HUES6 (cell line): ENCODE measurements at regions not wholly inside any gene's neighbourhood (a gene's known extent, or its start where the extent isn't known, plus 50 kb on each side); places are given as distances from the start of the nearest gene placed in this dataset.
A peak's percentile ranks its signal among the peaks of the same experiment; 100 is the strongest.
"Not testable (repeated sequence)": the region's sequence is repeated elsewhere in the genome, so short reads cannot be mapped to it uniquely, and the experiment has no call there.

ENCODE experiments used
- H3K27ac ChIP-seq: 2 replicates; pipeline ENCODE4 v1.7.0; 2013; ENCODE audit warnings: low read depth, mild to moderate bottlenecking, low read length, inconsistent platforms
- H3K27me3 ChIP-seq: 2 replicates; pipeline ENCODE4 v1.6.1; 2013; ENCODE audit warnings: low read length; ENCODE audit not compliant: control insufficient read depth, insufficient read depth
- H3K36me3 ChIP-seq: 2 replicates; pipeline ENCODE4 v1.6.1; 2013; ENCODE audit warnings: low read length; ENCODE audit not compliant: control insufficient read depth, insufficient read depth
- H3K4me1 ChIP-seq: 2 replicates; pipeline ENCODE4 v1.6.1; 2013; ENCODE audit warnings: low read length; ENCODE audit not compliant: control insufficient read depth, insufficient read depth
- H3K4me3 ChIP-seq: 2 replicates; pipeline ENCODE4 v1.5.1; 2013; ENCODE audit warnings: low read depth, low read length
- H3K9ac ChIP-seq: one replicate; pipeline ENCODE4 v1.6.1; 2013; ENCODE audit warnings: mild to moderate bottlenecking, low read length
- H3K9me3 ChIP-seq: 2 replicates; pipeline ENCODE4 v1.6.1; 2013; ENCODE audit warnings: low read depth, low read length; ENCODE audit not compliant: control insufficient read depth, insufficient read depth

DNA sequence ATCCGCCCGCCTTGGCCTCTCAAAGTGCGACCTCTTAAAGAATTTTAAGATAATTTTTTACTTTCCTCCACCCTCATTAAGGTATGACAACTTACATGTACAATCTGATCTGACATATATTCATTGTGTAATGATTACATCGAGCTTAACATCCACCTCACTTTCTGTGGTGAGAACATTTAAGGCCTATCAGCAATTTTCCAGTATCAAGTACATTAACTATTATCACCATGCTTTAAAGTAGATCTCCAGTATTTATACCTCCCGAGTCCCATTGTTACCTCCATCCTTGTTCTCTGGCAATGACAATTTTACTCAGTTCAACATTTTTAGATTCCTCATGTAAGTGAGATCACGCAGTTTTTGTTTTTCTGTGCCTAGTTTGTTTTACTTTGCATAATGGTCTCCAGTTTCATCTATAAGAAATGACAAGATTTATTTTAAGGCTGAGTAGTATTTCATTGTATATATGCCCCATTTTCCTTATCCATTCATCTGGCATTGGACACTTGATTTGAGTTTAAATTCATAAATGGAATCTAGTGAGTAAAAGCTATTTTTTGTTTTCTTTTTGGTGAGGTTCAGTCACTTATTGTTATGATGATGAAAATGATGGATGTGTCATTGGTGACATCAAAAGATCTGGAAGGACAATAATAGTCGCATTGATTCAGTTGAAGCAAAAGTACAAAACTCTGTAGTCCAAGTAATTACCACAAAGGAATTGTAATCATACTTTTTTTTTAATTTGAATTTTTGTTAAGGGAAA is 87.0 kb downstream of the OR2B2 start:
- no peaks in the 10 kb centered on the region for H3K27me3 ChIP-seq
- H3K27ac ChIP-seq, result peak overlapping the region; percentile 85
- H3K36me3 ChIP-seq, result peaks cover 6% of the 10 kb centered on the region; the same call in 1 of the 2 replicates
- H3K4me1 ChIP-seq, result peaks cover 4% of the 10 kb centered on the region
- H3K4me3 ChIP-seq, result peak overlapping the region; percentile 79
- peaks cover 10% of the 10 kb centered on the region for H3K9me3 ChIP-seq
- H3K9ac ChIP-seq, result peak overlapping the region; percentile 100

DNA sequence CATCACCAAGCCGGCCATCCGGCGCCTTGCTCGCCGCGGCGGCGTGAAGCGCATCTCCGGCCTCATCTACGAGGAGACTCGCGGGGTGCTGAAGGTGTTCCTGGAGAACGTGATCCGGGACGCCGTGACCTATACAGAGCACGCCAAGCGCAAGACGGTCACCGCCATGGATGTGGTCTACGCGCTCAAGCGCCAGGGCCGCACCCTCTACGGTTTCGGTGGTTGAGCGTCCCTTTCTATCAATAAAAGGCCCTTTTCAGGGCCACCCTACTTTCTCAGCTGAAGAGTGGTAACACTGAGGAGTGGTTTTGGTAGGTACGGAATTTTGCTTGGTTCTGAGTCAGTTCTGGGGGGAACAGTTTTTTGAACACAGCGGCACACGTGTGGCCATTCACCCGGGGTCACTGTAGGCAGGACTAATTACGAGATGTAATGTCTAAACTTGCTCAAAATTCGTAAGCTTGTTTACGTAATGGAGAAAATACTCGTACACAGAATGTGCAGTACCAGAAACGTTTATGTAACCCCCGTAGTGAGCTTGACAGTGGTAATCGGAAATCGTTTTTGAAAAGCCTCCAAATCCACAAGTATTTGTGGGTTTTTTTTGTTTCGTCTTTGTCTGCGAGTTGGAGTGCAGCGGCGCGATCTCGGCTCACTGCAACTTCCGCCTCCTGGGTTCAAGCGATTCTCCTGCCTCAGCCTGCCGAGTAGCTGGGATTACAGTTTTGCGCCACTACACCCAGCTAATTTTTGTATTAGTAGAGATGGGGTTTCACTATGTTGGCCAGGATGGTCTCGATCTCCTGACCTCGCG is 87.8 kb downstream of the OR2B2 start:
- H3K9me3 ChIP-seq, result not testable (repeated sequence)

DNA sequence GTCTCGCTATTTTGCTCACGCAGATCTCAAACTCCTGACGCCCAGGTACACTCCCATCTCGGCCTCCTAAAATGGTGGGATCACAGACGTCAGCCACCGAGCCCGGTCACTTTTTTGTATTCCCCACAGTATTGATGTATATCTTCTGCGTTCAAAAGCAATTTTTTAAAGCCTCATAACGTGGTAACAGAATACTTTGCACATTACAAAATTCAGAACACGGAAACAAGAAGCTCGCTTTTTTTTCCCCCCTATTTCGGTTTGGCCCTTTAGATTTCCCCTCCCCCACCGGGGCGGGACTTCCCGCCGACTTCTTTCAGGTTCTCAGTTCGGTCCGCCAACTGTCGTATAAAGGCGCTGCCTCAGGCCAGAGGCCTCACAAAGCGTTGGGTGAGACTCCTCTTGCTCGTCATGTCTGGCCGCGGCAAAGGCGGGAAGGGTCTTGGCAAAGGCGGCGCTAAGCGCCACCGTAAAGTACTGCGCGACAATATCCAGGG is 88.4 kb downstream of the OR2B2 start:
- Histone ChIP-seq H3K9ac (peak overlapping the region; percentile 89), H3K4me3 (peak overlapping the region; percentile 59), H3K27ac (peak overlapping the region; percentile 95)
- not testable (repeated sequence) for H3K36me3 ChIP-seq, H3K9me3 ChIP-seq, H3K4me1 ChIP-seq, H3K27me3 ChIP-seq

More for the DNA sequence above, 87.8 kb downstream of the OR2B2 start:
- Histone ChIP-seq H3K4me3 (peak overlapping the region; percentile 79), H3K27ac (peak overlapping the region; percentile 85), H3K9ac (peak overlapping the region; percentile 100)
- H3K4me1 ChIP-seq, H3K36me3 ChIP-seq, H3K27me3 ChIP-seq: not testable (repeated sequence)

DNA sequence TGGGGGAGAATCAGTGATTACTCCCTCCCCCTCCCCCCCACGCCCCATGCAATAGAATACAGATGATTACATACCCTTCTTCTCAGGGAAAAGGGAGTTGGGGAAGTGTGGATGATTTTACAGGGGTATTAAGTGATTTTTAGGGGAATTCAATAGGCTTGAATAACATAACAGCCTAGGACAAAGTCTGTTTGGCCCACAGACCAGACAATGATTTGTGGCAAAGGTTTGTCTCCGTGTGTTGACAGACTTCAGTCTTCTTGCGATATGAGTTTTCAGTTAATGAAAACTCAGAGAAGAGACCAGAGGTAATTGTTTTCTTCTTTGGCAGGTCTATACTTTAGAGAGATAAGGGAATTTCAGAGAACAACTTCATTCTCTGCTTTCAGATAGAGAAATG is 95.3 kb downstream of the OR2B2 start:
- H3K36me3 ChIP-seq, result no peaks in the 10 kb centered on the region
- no peak overlapping the region for H3K4me3 ChIP-seq
- no peaks in the 10 kb centered on the region for H3K27me3 ChIP-seq
- peaks cover 14% of the 10 kb centered on the region; the same call in 1 of the 2 replicates for H3K4me1 ChIP-seq
- H3K27ac ChIP-seq, result peak overlapping the region; percentile 88; the same call in 1 of the 2 replicates
- no peaks in the 10 kb centered on the region for H3K9me3 ChIP-seq
- H3K9ac ChIP-seq, result peak overlapping the region; percentile 22

DNA sequence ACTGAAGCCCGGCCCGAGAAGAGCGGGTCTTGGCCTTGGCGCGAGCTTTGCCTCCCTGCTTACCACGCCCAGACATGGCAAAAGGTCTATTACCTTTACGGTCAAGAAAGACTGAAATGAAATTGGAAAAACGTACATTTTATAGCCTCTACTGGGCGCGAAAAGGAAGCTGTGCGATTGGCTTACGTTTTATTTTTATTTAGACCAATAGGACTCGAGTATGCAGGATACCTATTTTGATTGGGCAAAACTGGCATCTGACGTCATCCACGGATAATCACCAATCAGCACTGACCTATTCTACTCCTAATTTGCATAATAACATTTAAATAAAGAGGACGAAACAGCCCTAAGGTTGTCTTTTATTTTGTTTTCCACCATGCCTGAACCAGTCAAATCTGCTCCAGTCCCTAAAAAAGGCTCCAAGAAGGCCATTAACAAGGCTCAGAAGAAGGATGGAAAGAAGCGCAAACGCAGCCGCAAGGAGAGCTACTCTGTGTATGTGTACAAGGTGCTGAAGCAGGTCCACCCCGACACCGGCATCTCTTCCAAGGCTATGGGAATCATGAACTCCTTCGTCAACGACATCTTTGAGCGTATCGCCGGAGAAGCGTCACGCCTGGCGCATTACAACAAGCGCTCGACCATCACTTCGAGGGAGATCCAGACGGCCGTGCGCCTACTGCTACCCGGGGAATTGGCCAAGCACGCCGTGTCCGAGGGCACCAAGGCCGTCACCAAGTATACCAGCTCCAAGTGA is 97.4 kb downstream of the OR2B2 start:
- peak overlapping the region; percentile 88 for H3K27ac ChIP-seq
- H3K36me3 ChIP-seq, result no peaks in the 10 kb centered on the region
- no peaks in the 10 kb centered on the region for H3K9me3 ChIP-seq
- H3K9ac ChIP-seq, result peak overlapping the region; percentile 95
- H3K27me3 ChIP-seq, result no peaks in the 10 kb centered on the region
- H3K4me1 ChIP-seq, result peaks cover 21% of the 10 kb centered on the region; the same call in 1 of the 2 replicates
- peak overlapping the region; percentile 57 for H3K4me3 ChIP-seq

DNA sequence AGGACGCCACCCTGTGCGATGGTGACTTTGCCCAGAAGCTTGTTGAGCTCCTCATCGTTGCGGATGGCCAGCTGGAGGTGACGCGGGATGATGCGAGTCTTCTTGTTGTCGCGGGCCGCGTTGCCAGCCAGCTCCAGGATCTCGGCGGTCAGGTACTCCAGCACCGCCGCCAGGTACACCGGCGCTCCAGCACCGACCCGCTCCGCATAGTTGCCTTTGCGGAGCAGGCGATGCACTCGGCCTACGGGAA is 97.9 kb downstream of the OR2B2 start:
- not testable (repeated sequence) for H3K27me3 ChIP-seq, H3K36me3 ChIP-seq, H3K9me3 ChIP-seq
- Histone ChIP-seq H3K9ac (peak overlapping the region; percentile 89), H3K4me3 (peak overlapping the region; percentile 57), H3K4me1 (peaks cover 21% of the 10 kb centered on the region; the same call in 1 of the 2 replicates), H3K27ac (peak overlapping the region; percentile 56)

DNA sequence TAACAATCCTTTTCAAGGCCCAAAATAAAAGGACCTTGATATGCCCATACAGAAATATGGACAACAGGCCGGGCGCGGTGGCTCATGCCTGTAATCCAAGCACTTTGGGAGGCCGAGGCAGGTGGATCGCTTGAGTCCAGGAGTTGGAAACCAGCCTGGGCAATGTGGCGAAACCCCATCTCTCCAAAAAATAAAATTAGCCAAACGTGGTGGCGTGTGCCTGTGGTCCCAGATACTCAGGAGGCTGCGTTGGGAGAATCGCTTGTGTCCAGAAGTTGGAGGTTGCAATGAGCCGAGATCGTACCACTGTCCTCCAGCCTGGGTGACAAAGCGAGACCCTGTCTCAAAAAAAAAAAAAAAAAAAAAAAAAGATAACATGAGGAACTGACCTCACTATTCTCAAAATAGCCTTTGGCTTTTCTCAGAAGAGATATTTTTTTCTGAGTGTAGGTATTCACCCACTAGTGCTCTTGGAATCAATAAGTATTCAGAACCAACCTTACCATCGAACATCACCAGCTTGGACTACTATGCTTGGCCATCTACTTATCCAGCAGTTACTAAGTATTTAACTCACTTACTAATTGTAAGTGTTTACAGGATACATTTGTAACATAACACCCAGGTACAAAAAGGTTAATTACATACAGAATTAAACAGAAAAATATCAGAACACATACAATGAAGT is 99.2 kb downstream of the OR2B2 start:
- Histone ChIP-seq H3K27me3 (no peaks in the 10 kb centered on the region), H3K9ac (peak overlapping the region; percentile 62), H3K4me3 (peak overlapping the region; percentile 57), H3K36me3 (no peaks in the 10 kb centered on the region), H3K9me3 (no peaks in the 10 kb centered on the region), H3K27ac (peak overlapping the region; percentile 56; the same call in 1 of the 2 replicates), H3K4me1 (peaks cover 21% of the 10 kb centered on the region; the same call in 1 of the 2 replicates)

DNA sequence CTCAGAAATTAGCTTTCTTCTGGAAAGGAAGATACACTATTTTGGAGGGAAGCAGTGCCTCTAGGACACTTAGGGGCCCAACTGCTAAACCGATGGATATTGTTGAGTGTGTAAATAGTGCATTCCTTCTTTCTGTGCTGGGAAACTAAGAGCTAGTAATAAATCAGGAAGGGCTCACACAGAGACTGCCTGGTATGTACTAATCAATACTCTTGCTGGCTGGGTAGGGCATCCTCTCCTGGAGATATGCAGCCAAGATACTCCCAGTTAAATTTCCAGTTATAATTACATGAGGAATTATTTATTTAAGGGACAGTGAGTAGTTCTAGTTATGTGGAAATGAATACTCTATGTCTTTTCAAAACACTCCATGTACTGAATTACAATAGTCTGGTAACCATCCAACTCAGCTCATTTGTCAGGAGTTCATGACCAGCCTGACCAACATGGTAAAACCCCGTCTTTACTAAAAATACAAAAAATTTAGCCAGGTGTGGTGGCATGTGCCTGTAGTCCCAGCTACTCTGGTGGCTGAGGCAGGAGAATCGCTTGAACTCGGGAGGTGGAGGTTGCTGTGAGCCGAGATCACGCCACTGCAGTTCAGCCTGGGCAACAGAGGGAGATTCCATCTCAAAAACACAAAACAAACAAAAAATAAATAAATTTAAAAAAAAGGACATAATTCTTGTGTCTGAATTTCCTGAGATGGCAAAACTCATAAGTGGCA is 100.0 kb downstream of the OR2B2 start:
- H3K36me3 ChIP-seq, result no peaks in the 10 kb centered on the region
- peaks cover 21% of the 10 kb centered on the region; the same call in 1 of the 2 replicates for H3K4me1 ChIP-seq
- no peak overlapping the region; the same call in 1 of the 2 replicates for H3K27ac ChIP-seq
- peak overlapping the region; percentile 44 for H3K9ac ChIP-seq
- H3K9me3 ChIP-seq, result no peaks in the 10 kb centered on the region
- no peak overlapping the region for H3K4me3 ChIP-seq
- H3K27me3 ChIP-seq, result no peaks in the 10 kb centered on the region

DNA sequence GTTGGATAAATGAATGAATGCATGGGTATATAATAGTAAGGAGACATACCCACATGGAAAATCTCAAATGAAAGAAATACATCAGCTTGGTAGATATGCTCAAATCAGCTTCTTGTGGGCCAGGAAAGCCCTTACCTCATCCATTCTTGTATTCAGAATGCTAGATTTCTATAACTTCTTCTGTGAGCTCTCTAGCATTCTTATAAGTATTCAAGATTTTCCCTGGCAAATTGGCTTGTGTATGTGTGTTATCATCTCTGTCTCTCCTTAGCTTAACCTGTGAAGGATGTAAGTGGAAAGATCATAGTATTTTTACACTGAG is 100.8 kb downstream of the OR2B2 start:
- Histone ChIP-seq H3K27me3 (no peaks in the 10 kb centered on the region), H3K4me1 (peaks cover 16% of the 10 kb centered on the region; the same call in 1 of the 2 replicates), H3K27ac (peak overlapping the region; percentile 69; the same call in 1 of the 2 replicates)

More for the DNA sequence above, 100.8 kb downstream of the OR2B2 start:
- peak overlapping the region; percentile 76 for H3K4me3 ChIP-seq
- H3K36me3 ChIP-seq, result no peaks in the 10 kb centered on the region
- H3K9me3 ChIP-seq, result no peaks in the 10 kb centered on the region
- H3K9ac ChIP-seq, result peak overlapping the region; percentile 94
